HG03354 (cell line): ENCODE measurements at regions not wholly inside any gene's neighbourhood (a gene's known extent, or its start where the extent isn't known, plus 50 kb on each side); places are given as distances from the start of the nearest gene placed in this dataset.

ENCODE experiments used
- ATAC-seq: cut with Tn5 transposase; IDR thresholded peaks from one replicate; pipeline ENCODE4 v1.9.1; 2021; ENCODE audit warnings: mild to moderate bottlenecking; ENCODE audit not compliant: unreplicated experiment, poor library complexity, severe bottlenecking

DNA sequence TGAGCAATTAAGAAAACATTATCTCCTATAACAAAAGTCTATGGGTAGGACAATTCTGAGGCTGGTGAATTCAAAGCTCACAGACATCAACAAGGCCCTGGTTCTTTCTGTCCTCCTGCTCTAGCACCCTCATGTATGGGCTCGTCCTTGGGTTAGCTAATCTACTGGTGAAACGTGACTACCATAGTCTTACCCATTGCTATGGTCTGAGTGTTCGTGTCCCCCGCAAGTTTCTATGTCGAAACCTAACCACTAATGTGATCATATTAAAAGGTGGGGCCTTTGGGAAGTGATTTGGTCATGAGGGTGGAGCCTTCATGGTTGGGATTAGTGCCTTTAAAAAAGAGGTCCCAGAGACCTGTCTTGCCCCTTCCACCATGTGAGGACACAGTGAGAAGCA, 564.7 kb downstream of the TNS1 start:
- ATAC-seq = no peak

DNA sequence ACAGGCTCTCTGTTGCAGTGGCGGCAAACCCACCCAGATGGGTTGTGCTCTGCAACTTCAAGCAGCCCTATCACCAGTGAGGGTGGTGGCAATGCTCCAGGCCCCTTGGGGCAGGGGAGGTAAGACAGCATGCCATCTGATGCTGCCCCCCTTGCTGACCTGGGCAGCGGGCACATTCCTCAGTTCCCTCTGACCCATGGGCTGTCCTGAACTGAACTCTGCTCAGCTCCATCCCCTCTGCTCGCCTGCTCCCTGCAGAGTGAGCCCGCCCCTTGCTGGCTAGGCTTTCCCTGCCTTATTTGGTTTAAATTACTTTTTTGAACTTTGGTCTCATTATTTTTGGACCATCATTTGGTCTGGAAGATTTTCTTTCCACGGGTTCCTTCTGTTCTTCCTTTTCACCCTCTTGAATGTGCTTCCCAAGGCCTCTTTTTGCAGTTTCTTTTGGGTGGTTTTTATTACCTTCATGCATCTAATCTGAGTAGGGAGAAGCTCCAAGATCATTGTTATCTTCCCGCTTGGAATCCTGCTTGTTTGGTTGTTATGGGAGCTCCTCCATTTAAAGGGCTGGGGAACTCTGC, 565.4 kb downstream of the TNS1 start:
- ATAC-seq = no peak

GRCh38 chr2:217436386-217436785, 566.4 kb downstream of the TNS1 start:
- no peak for ATAC-seq

DNA sequence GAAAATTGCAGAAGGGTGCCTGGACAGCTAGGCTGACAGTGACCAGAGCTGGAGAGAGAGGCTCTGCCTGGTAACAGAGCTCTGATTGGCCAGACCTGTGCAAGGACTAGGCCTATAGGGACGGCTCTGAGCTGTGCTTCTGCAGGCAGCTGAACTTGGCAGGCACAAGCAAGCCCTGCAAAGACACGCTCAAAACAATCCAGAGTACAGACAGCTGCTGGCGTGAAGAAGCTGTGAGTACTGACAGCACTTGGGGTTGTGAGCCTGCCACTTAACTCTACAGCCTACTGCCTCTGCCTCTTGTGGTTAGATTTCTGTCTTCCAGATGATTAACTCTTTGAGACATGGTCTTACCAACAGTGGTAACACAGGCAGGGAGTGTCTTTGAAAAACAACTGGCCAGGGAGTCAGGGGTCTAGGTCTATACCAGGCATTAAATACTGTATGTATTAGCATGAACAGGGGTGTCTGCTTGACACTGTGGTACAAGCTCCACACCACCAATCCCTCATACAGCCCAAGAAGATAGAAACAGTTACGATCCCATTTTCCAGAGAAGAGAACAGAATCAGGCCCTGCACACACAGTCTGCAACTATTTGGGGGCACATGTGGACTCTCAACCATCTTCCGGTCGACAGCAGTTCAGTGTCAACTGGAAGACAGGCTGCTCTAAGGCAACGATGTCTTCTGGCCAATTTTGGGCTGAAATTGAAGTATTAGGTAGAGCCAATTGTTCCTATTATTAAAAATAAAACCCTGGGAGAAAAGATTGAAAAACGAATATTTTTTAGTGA, 568.4 kb downstream of the TNS1 start:
- ATAC-seq = peak; percentile 99

DNA sequence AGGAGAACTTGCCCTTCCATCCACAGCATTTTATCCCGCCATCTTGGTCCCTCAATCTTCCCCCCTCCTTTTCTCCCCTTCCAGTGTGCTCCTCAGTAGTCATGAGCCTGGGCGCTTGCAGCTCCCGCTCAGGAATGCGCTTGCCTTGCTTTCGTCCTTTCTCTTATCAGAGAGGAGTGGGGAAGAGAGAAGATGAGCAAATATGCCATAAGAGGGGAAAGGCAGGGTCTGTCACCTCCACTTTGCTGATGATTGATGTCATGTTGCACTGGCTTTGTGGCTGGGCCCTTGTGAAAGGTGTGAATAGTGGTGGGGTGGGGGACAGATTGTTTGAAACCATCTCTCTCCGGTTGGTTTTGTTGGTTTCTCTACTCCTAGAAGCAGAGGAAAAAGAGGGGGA, 569.3 kb downstream of the TNS1 start:
- no peak for ATAC-seq

DNA sequence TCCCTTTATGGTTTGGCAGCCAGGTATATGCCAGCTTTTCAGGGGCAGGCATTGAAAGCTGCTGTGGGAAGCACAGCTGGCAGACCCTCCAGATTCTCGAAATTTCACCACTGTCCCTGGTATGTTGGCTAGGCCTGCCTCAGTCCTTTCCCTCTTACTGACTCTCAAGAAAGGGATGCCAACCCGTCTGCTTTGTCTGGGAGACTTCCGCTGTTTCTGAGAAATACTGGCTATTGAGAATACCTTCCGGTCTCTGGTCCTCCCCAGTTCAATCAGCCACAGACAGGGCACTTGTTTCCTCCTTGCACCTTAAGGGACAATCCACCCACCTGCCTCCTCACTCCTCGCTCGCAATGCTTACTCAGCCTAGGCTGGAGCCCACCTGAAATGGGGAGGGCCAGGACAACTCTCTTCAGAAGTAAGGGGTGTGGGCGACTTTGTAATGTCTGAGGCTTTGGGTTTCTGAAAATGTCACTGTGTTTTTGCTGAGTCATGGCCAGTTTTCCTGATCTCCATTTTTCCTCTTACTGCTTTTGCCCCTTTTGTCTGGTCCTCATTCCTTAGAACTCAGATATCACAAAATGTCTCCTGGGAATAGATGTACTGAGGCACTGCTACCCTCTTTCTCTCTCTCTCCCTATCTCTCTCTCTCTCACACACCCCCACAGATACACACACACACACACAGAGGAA, 571.1 kb downstream of the TNS1 start:
- no peak for ATAC-seq

GRCh38 chr2:217430916-217431576, 571.2 kb upstream of the TNP1 start:
- ATAC-seq = no peak

GRCh38 chr2:217429981-217430500, 570.2 kb upstream of the TNP1 start:
- no peak for ATAC-seq

DNA sequence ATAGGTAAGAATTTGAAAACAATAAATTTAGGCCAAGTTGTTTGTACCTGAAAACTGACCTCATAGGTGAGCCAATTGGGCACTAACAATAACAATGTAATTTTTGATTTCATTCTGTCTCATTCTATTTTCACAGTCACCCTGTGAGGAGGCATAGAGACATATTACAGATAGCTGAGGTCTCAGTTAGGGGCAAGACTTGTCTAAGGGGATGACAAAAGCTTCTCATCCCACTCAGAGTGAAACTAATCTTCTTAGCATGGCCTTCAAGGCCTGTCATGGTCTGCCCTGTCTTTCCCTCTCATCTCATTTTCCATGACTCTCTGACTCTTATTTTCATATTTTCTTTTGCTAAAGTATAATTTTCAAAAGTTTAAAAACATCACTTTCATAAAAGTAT, 562.0 kb upstream of the TNP1 start:
- ATAC-seq = no peak

DNA sequence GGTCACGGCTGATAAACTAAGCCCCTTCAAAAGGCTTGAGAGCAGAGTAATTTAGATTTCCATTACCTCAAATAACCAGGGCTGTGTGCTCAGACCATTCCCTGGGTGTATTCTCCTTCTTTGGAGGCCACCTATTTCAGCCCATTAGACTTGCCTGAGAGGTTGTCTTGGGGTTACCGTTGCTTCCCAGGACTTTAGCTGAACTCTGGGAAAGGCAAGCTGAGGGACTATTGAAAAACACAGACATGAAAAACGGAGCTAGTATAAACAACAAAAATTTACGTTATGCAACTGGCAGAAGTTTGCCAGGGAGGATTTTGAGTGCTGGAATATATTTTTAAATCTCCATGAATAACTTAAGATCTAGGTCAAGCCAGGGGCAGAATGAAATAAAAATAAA, 561.0 kb upstream of the TNP1 start:
- no peak for ATAC-seq

GRCh38 chr2:217419055-217419671, 559.3 kb upstream of the TNP1 start:
- ATAC-seq = no peak

DNA sequence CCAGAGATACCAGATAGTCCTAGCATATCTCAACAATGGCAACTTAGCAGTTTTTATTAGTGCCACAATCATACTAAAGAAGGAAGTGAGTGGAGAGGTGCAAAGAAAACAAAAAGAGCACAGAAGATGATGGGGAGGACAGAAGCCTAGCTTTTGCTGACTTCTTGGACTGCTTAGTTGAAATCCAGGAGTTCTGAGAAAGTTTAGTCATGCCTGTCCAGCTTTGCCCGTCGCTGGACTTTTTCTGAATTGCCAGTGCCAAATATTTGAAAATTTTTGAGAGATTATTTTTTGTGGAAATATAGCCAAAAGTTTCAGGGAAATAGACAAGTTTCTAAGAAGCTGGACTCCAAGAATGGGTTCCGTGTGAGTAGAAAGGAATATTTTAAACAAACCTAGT, 558.7 kb upstream of the TNP1 start:
- no peak for ATAC-seq

- ATAC-seq = no peak
Observed at GRCh38 chr2:217418090-217418489, 558.2 kb upstream of the TNP1 start.

DNA sequence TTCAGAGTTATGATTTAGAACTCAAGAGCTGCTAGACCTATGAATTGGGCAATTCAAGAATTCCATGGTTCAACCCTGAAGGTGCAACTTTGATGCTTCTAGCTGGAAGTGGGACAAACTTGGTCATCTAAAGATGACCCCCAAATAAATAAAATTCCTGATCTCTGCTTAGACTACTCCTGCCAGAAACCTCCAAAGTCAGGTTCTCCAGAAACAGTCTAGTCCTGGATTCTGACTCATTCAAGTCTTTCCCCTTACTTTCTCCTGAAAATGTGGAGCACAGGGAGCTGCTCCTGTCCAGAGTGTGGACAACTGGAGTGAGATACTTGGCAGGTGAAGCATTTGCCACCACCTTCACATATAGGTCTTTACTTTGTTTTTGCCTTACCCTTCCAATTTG, 557.7 kb upstream of the TNP1 start:
- ATAC-seq = no peak

GRCh38 chr2:217415316-217415715, 555.5 kb upstream of the TNP1 start:
- ATAC-seq = peak; percentile 100

GRCh38 chr2:217414429-217414828, 554.6 kb upstream of the TNP1 start:
- no peak for ATAC-seq

DNA sequence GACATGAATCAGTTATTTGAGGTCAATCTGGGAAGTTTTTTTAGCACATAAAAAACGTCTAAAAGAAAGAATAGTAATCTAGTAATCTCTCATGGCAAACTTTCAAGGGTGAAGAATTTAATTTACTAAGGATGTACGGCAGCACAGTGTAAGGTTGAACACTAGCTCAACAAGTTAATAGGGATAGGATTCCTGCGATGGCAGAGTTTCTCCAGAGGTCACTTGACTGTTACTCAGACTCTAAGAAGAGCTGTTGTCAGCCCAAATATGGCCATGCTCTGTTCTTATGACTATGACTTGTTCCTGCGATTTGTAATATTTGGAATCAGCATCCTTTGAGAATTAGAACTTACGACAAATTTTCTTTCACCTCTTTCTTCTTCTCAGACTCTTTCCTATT, 553.3 kb upstream of the TNP1 start:
- no peak for ATAC-seq

DNA sequence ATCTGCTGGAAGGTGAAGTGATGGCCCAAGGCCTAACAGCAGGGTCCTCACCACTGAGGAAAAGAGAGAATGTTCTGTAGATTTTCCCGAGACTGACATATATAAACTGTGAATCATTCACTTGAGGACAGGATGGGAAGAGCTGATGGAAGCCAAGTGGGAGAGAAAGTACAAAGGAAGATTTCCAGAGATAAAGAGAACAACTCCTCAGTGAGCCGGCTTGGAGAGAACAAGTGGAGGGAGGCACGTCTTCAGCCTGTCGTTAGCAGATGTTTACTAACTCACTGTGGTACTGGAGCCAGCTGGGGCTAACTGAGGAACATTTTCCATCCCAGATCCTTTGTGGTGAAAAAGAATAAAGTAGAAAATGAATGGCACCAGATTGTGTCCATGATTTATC, 552.9 kb upstream of the TNP1 start:
- ATAC-seq = no peak

DNA sequence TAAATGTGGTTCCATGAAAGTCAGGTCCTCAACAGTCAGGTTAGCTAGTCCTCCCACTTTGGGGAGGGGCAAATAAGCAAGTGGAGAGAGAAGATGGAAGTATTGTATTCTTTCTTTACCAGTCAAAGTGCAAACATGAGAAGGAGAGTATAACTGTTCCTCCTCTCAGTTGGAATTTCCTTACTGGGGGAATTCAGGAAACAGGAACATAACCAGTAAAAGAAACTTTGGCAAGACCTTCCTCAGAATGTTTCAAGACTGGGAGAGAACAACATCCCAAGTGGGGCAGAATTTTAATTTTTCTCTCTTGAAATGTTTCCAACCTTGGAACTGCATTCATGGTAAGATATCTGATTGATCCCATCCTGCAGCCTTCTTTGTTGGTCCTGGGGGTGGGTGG, 552.4 kb upstream of the TNP1 start:
- ATAC-seq = no peak

GRCh38 chr2:217410681-217410960, 550.8 kb upstream of the TNP1 start:
- no peak for ATAC-seq
